NCI-H2107 treated with DMSO at 0.1 percent for 48 hours (cell line): ENCODE measurements at regions not wholly inside any gene's neighbourhood (a gene's known extent, or its start where the extent isn't known, plus 50 kb on each side); places are given as distances from the start of the nearest gene placed in this dataset.
"Not testable (repeated sequence)": the region's sequence is repeated elsewhere in the genome, so short reads cannot be mapped to it uniquely, and the experiment has no call there.

Source experiments
- DNase-seq: peaks from one replicate; lab custom pipeline; 2025; ENCODE audit not compliant: unreplicated experiment; lab: John Stamatoyannopoulos, UW

DNA sequence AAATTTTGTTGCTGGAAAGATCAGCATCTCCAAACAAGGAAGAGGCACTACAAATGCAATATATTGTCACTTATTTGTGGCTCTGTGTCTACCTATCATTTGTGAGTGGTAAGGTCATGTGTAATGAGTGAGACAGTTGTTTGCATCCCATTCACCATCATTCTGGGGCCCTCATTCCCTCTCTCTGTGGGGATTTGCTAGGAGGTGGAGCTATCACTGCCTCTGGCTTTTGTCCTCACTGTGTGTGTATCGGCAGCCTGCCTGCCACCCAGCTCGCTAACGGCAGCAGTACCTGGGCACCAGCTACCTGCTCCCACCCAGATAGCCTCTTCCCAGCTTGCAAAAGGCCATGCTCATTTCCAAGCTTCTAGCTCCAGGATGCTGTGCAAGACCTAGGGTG lies 379.2 kb upstream of the ZFHX3 start:
- no peak for DNase-seq

- no peak for DNase-seq
Measured at GRCh38 chr16:73426433-73427160, 378.7 kb upstream of the ZFHX3 start.

DNA sequence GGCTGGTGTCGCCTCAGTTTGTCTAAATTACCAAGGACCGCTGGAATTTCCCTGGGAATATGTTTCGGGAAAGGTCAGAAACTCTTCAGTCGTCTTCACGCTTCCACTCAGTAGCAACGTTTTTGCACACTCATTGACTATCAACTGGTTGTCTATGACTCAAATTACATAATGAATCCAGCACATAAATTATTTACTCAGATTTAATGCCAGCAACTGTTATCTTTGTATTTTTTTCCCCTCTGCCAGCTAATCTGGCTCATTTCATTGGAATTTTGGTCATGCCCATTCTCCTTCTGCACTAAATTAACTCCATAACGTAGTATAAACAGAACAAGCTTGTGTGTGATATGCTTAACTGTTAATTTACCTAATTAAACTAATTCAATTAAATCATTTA lies 372.7 kb upstream of the ZFHX3 start:
- no peak for DNase-seq

DNA sequence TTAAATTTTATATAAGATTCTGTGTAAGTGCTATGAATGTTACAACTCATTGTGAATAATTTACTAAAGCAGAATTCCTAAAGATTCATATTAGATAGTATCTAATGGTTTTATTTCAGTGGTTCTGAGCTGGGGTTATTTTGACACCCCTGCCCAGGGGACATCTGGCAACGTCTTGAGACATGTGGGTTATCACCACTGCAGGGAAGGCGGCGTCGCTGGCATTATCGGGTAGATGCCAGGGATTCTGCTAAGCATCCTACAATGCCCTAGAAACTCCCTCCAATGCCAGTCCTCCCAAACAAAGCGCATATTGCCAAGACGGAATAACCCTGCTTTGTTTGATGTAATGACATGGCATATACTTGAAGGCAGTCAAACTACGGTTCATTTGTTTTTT lies 372.3 kb upstream of the ZFHX3 start:
- no peak for DNase-seq

DNA sequence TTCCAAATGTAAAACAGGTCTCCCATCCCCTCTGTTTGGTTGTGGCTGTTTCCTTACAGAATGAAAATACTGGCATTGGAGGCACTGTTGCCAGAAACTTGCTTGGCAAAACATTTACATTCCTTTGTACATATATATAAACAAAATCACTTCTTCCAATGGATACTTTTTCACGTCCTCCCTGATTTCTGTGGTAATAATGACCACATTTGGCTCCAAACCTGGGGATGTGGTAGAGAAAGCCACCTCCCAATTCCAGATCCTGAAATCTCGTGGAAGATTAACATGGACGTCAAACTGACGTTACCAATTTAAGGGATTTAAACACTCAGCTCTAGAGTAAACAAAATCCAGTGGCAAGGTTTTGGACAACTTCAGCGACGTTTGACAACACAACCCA lies 370.8 kb upstream of the ZFHX3 start:
- no peak for DNase-seq

DNA sequence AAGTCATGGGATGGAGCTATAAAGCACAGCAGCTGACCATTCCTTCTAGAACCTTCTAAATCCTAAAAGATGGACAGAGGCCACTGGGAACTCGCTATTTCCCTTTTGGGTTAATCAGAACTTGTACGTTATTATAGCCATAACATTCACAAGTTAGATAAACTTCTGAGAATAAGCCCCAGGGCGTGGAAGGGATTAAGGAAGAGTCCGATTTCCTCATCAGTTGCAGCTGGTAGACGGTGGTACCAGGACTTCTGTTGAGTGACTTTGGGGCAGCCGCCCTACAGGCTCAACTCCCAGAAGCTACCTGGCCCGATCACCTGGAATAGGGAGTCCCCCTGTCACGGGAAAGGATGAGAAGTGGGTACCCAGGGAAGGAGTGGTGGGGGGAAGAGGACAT lies 370.1 kb upstream of the ZFHX3 start:
- no peak for DNase-seq

- DNase-seq, result no peak
Measured at GRCh38 chr16:73415286-73415685, 367.4 kb upstream of the ZFHX3 start.

- no peak for DNase-seq
Measured at GRCh38 chr16:73414638-73415037, 366.7 kb upstream of the ZFHX3 start.

DNA sequence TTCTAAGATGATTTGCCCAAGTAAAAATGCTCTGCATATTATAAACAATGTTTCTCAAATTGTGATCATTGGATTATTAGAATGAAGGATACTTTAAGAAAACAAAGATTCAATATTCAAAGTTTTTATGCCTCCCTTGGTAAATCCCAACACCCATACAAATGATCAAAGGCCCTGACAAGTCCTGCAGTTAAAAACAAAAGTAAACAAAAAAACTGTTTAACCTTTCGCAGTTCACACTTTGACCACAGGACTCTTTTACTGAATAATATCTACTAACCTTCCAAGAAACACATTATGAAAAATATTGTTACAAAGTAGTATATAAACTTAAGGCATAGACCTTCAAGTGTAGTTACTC lies 365.9 kb upstream of the ZFHX3 start:
- DNase-seq, result no peak

DNA sequence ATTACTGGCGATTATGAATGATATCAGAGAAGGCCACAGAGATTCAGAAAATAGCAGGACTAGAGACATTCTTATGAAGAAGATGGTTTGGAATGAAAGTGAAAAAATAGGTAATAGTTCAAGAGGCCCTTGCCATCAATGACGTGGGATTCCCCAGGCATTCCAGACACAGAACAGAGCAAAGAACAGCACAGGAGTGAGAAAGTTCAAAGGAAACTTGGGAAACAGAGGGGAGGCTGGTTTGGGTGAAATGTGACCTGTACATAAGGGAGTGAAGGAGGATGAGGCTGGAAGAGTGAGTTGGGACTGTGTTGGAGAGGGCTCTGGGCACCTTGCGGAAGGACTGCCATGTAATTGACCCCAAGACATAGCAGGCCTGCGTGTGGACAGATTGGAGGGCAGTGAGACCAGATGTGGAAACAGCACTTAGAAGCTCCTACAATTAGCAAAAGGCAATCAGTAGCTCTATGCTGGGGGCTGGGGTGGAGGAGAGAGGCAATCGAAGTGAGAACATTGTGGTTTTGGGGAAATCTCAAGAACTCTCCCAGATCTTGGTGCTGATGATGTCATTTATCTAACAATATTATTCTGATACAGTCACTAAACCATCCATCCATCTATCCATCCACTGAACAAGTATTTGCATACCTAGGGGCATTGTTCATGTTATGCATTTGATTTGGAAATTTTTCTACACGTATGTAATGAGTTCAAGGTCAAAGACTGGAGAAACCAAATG lies 365.3 kb upstream of the ZFHX3 start:
- DNase-seq, result no peak

DNA sequence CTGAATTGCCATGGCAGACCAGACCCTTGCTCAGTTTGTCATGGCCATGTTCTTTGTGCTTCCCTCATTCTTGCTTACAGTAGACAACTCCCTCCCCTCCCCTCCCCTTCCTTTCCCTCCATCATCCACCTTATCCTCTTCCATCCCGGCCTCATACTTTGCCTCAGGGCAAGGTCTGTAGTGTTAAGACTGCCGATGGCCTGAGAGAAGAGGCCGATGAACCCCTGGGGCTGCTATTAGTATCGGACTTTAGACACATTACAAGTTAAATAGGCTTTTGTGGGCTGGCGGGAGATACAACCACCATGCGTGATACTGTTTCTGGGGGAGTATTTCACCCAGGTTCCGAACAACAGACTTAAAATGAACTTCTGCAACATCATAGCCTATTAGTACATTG lies 364.5 kb upstream of the ZFHX3 start:
- no peak for DNase-seq

GRCh38 chr16:73408716-73409115 lies 360.8 kb upstream of the ZFHX3 start:
- DNase-seq, result no peak

- no peak for DNase-seq
Measured at GRCh38 chr16:73408311-73408710, 360.4 kb upstream of the ZFHX3 start.

DNA sequence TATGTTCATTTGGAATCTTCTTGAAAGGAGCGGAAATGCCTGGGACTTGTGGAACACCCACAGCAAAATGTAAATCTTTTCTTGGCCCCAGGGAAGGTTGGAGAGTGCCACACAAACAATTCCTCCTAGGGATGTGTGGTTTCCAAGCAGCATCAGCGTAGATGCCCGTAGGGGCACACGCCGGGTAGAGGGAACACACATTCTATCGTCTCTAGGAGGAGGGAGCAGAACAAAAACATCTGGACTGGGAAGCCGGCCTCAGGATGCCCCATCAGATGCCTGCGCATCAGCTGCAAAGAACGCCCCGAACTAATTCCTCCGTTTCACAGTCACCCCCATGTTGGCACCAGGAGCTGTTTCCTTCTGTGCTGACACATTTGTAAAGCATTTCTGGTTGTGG lies 357.9 kb upstream of the ZFHX3 start:
- no peak for DNase-seq

DNA sequence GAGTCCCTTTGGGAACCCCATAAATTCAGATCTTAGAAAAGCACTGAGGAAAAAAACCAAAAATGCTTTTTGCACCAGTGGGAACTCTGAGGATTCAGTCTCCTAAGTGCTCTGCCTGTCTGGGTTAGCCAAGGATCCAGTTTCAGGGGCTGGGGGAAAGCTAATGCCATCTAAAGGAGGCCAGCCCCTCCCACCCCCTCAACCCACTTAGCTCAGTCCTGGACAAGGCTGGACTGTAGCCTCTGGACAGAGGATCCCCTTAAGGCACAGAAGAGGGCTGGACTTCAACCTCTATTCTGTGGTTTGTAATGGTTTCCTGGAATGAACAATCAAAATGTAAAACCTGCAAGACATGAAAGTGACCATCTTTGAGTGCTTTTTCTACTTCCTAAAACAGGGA lies 356.1 kb upstream of the ZFHX3 start:
- no peak for DNase-seq

- no peak for DNase-seq
Measured at GRCh38 chr16:73403291-73403690, 355.4 kb upstream of the ZFHX3 start.

DNA sequence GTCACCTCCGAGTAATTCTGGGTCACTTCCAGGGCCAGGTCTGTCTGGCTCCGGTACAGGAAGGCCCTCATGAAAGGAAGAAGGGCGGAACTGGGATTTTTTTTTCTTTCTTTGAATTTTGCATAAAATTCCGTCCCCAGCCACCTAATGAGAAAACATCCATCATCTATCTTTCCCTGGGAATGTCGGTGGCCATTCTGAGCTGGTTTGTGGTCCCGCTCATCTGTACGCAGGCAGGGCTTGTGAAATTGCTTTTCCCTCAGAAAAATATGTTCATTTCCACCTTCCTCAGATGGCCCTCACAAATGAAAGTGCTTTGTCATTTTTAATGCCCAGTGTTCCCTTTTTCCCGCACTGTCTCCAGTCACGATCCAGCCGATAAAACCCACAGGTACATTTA lies 353.0 kb upstream of the ZFHX3 start:
- no peak for DNase-seq

GRCh38 chr16:73399997-73400396 lies 352.1 kb upstream of the ZFHX3 start:
- no peak for DNase-seq

GRCh38 chr16:73399486-73399885 lies 351.6 kb upstream of the ZFHX3 start:
- no peak for DNase-seq

DNA sequence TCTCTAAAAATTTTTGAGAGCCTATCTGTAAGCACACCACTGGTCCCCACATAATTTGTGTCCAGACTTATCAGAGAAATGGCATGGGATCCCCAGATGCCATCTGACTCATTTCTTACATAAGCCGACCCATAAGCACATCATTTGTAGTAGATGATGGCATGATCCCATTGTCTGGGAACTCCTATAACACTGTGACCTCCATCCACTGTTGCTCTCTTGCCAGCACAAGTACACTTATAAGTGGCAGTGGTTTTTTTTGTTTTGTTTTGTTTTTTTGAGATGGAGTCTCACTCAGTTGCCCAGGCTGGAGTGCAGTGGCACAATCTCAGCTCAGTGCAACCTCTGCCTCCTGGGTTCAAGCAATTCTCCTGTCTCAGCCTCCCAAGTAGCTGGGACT lies 350.7 kb upstream of the ZFHX3 start:
- not testable (repeated sequence) for DNase-seq

DNA sequence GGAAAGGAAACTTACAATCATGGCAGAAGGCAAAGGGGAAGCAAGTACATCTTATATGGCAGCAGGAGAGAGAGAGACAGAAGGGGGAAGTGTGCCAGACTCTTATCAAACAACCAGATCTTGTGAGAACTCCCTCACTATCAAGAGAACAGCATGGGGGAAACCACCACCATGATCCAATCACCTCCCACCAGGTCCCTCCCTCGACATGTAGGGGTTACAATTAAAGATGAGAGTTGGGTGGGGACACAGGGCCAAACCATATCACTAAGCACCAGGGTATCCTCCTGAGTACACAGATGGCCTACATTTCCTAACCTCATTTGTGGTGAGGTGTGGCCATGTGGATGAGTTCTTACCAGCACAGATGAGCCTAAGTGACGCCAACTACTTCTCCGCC lies 348.6 kb upstream of the ZFHX3 start:
- no peak for DNase-seq

- DNase-seq, result no peak
Measured at GRCh38 chr16:73390936-73391335, 343.0 kb upstream of the ZFHX3 start.

- no peak for DNase-seq
Measured at GRCh38 chr16:73390491-73390890, 342.6 kb upstream of the ZFHX3 start.
